Naive thymus-derived CD4-positive, alpha-beta T cell (primary cell): ENCODE measurements at regions not wholly inside any gene's neighbourhood (a gene's known extent, or its start where the extent isn't known, plus 50 kb on each side); places are given as distances from the start of the nearest gene placed in this dataset.
A peak's percentile ranks its signal among the peaks of the same experiment; 100 is the strongest.

Experiments used
- ATAC-seq: fragments of 150-1000 bp; cut with Tn5 transposase; 2 replicates; pipeline ENCODE4 v1.10.0; 2021; ENCODE audit warnings: mild to moderate bottlenecking, moderate library complexity
- CTCF ChIA-PET: fragments of 350-600 bp; sonication (Branson Sonifier 250); formaldehyde crosslinking; loops from one replicate; lab custom pipeline; 2021; ENCODE audit warnings: antibody characterized with exemption; lab: Charles Lee
- POLR2A ChIA-PET: fragments of 350-600 bp; sonication (Branson Sonifier 250); formaldehyde crosslinking; loops from one replicate; lab custom pipeline; 2021; ENCODE audit warnings: antibody characterized with exemption, inconsistent platforms; lab: Charles Lee
- DNase-seq, 9 donors: peaks; one replicate each; pipeline versions ENCODE4 v3.0.0 to v3.0.0-alpha.2; 2020 to 2022; ENCODE audit warnings: mixed read lengths in 1 of 9
- H3K27ac ChIP-seq: one replicate; pipeline ENCODE4 v1.7.0; 2013; ENCODE audit warnings: mild to moderate bottlenecking, low read depth, low read length, moderate library complexity
- H3K27me3 ChIP-seq, 2 donors: one replicate each; pipeline ENCODE4 v1.7.0; 2013; ENCODE audit warnings: low read length in 2 of 2, mild to moderate bottlenecking in 2 of 2, moderate library complexity in 2 of 2; ENCODE audit not compliant: control insufficient read depth in 2 of 2, insufficient read depth in 2 of 2
- H3K36me3 ChIP-seq, 3 experiments: 1 replicate in 2 of 3; 2 replicates in 1 of 3; pipeline ENCODE4 v1.7.0; 2013; ENCODE audit warnings: low read length in 3 of 3, mild to moderate bottlenecking in 3 of 3, moderate library complexity in 1 of 3; ENCODE audit not compliant: insufficient read depth in 3 of 3, control insufficient read depth in 2 of 3
- H3K4me1 ChIP-seq, 2 donors: one replicate each; pipeline ENCODE4 v1.7.0; 2013; ENCODE audit warnings: low read length in 2 of 2, mild to moderate bottlenecking in 2 of 2, moderate library complexity in 1 of 2; ENCODE audit not compliant: control insufficient read depth in 2 of 2, insufficient read depth in 2 of 2
- H3K4me3 ChIP-seq: 2 replicates; pipeline ENCODE4 v1.7.0; 2013; ENCODE audit warnings: mild to moderate bottlenecking, low read length
- H3K9me3 ChIP-seq, 3 experiments: 1 replicate in 2 of 3; 2 replicates in 1 of 3; pipeline ENCODE4 v1.7.0; 2013; ENCODE audit warnings: low read length in 3 of 3; ENCODE audit not compliant: control insufficient read depth in 2 of 3
- H3K27ac Mint-ChIP-seq, 9 donors: one replicate each; pipeline ENCODE4 v1.8.0; 2020 to 2022; ENCODE audit warnings: mixed read lengths in 9 of 9, mild to moderate bottlenecking in 8 of 9, moderate library complexity in 5 of 9, inconsistent platforms in 2 of 9
- H3K27me3 Mint-ChIP-seq, 5 donors: one replicate each; pipeline ENCODE4 v1.8.0; 2021 to 2022; ENCODE audit warnings: mixed read lengths in 5 of 5, mild to moderate bottlenecking in 1 of 5
- H3K36me3 Mint-ChIP-seq, 5 donors: one replicate each; pipeline ENCODE4 v1.8.0; 2020 to 2022; ENCODE audit warnings: mixed read lengths in 5 of 5, mild to moderate bottlenecking in 3 of 5, inconsistent platforms in 1 of 5
- H3K4me1 Mint-ChIP-seq, 7 donors: one replicate each; pipeline ENCODE4 v1.8.0; 2020 to 2022; ENCODE audit warnings: mixed read lengths in 7 of 7, mild to moderate bottlenecking in 3 of 7, inconsistent platforms in 1 of 7
- H3K4me3 Mint-ChIP-seq, 10 donors: one replicate each; pipeline ENCODE4 v1.8.0; 2020 to 2022; ENCODE audit warnings: mild to moderate bottlenecking in 10 of 10, mixed read lengths in 10 of 10, moderate library complexity in 6 of 10, inconsistent platforms in 2 of 10
- H3K9me3 Mint-ChIP-seq, 11 donors: one replicate each; pipeline ENCODE4 v1.8.0; 2020 to 2022; ENCODE audit warnings: mixed read lengths in 11 of 11, mild to moderate bottlenecking in 4 of 11, inconsistent platforms in 1 of 11, moderate library complexity in 1 of 11
- intact Hi-C, 2 donors: fragments of 100-400 bp; cut with micrococcal nuclease; formaldehyde crosslinking; loops; one replicate each; pipeline ENCODE4 v1.15.1; 2023

- no peaks in the 10 kb centered on the region for H3K27me3 ChIP-seq
- H3K4me1 ChIP-seq, result no peaks in the 10 kb centered on the region
- Mint-ChIP-seq H3K27me3 (peaks cover 6 to 15% (median 9%) of the 10 kb centered on the region in 5 donors), H3K4me3 (no peak overlapping the region), H3K36me3 (no peaks in the 10 kb centered on the region), H3K9me3 (no peaks in the 10 kb centered on the region), H3K4me1 (peaks cover 8 to 15% (median 10%) of the 10 kb centered on the region in 7 donors), H3K27ac (peak overlapping the region in 1 of 9 donors; percentile 59)
- H3K36me3 ChIP-seq, result no peaks in the 10 kb centered on the region
- POLR2A ChIA-PET, result no interaction called here
- no peak overlapping the region for H3K4me3 ChIP-seq
- ATAC-seq, result no peak
- no peaks in the 10 kb centered on the region for H3K9me3 ChIP-seq
- DNase-seq, result no peak
- no peak overlapping the region for H3K27ac ChIP-seq
- intact Hi-C loops, result no loop called here
- CTCF ChIA-PET, result no interaction called here
These were observed 62.8 kb upstream of the COL13A1 start for GRCh38 chr10:69738858-69739435.

GRCh38 chr10:69739634-69740033, 62.1 kb upstream of the COL13A1 start:
- ATAC-seq, result no peak
- Mint-ChIP-seq H3K27ac (no peak overlapping the region), H3K27me3 (peaks cover 6 to 15% (median 13%) of the 10 kb centered on the region in 5 donors), H3K4me3 (no peak overlapping the region), H3K4me1 (peaks cover 2 to 8% (median 4%) of the 10 kb centered on the region in 7 donors), H3K9me3 (no peaks in the 10 kb centered on the region), H3K36me3 (no peaks in the 10 kb centered on the region)
- no peak for DNase-seq
- no peaks in the 10 kb centered on the region for H3K27me3 ChIP-seq
- CTCF ChIA-PET, result no interaction called here
- no peak overlapping the region for H3K4me3 ChIP-seq
- intact Hi-C loops, result no loop called here
- POLR2A ChIA-PET, result no interaction called here
- H3K9me3 ChIP-seq, result no peaks in the 10 kb centered on the region
- H3K36me3 ChIP-seq, result no peaks in the 10 kb centered on the region
- H3K27ac ChIP-seq, result no peak overlapping the region
- no peaks in the 10 kb centered on the region for H3K4me1 ChIP-seq

- Mint-ChIP-seq H3K9me3 (no peaks in the 10 kb centered on the region), H3K4me1 (peaks cover 0 to 5% (median 0%) of the 10 kb centered on the region in 7 donors), H3K36me3 (no peaks in the 10 kb centered on the region), H3K27ac (no peak overlapping the region), H3K27me3 (peaks cover 7 to 16% (median 14%) of the 10 kb centered on the region in 5 donors), H3K4me3 (no peak overlapping the region)
- Histone ChIP-seq H3K36me3 (no peaks in the 10 kb centered on the region), H3K4me3 (no peak overlapping the region), H3K4me1 (no peaks in the 10 kb centered on the region), H3K27me3 (no peaks in the 10 kb centered on the region), H3K9me3 (no peaks in the 10 kb centered on the region), H3K27ac (no peak overlapping the region)
- DNase-seq (no peak), ATAC-seq (no peak)
- ChIA-PET CTCF (no interaction called here), POLR2A (no interaction called here)
- intact Hi-C loops, result no loop called here
These were observed 61.6 kb upstream of the COL13A1 start for GRCh38 chr10:69740126-69740525.

GRCh38 chr10:69741252-69741651, 60.5 kb upstream of the COL13A1 start:
- ChIA-PET POLR2A (no interaction called here), CTCF (no interaction called here)
- Histone ChIP-seq H3K9me3 (no peaks in the 10 kb centered on the region), H3K27ac (no peak overlapping the region), H3K36me3 (no peaks in the 10 kb centered on the region), H3K4me3 (no peak overlapping the region), H3K27me3 (no peaks in the 10 kb centered on the region), H3K4me1 (no peaks in the 10 kb centered on the region)
- ATAC-seq (no peak), DNase-seq (no peak)
- H3K27ac Mint-ChIP-seq, result no peak overlapping the region
- H3K9me3 Mint-ChIP-seq, result no peaks in the 10 kb centered on the region
- peaks cover 7 to 20% (median 13%) of the 10 kb centered on the region in 5 donors for H3K27me3 Mint-ChIP-seq
- intact Hi-C loops, result no loop called here
- H3K4me1 Mint-ChIP-seq, result no peaks in the 10 kb centered on the region
- no peak overlapping the region for H3K4me3 Mint-ChIP-seq
- no peaks in the 10 kb centered on the region for H3K36me3 Mint-ChIP-seq

- Mint-ChIP-seq H3K27ac (no peak overlapping the region), H3K27me3 (peaks cover 7 to 25% (median 13%) of the 10 kb centered on the region in 5 donors), H3K9me3 (no peaks in the 10 kb centered on the region), H3K4me3 (no peak overlapping the region), H3K36me3 (no peaks in the 10 kb centered on the region), H3K4me1 (no peaks in the 10 kb centered on the region)
- ChIA-PET POLR2A (no interaction called here), CTCF (no interaction called here)
- ATAC-seq (no peak), DNase-seq (no peak)
- Histone ChIP-seq H3K36me3 (no peaks in the 10 kb centered on the region), H3K9me3 (no peaks in the 10 kb centered on the region), H3K4me1 (no peaks in the 10 kb centered on the region), H3K27me3 (no peaks in the 10 kb centered on the region), H3K4me3 (no peak overlapping the region), H3K27ac (no peak overlapping the region)
- intact Hi-C loops, result no loop called here
These were observed 59.9 kb upstream of the COL13A1 start for GRCh38 chr10:69741671-69742355.

- Mint-ChIP-seq H3K27ac (no peak overlapping the region), H3K36me3 (no peaks in the 10 kb centered on the region)
- H3K36me3 ChIP-seq, result no peaks in the 10 kb centered on the region
These were observed 59.4 kb upstream of the COL13A1 start for GRCh38 chr10:69742356-69742695.

More at GRCh38 chr10:69742356-69742695, 59.4 kb upstream of the COL13A1 start:
- Mint-ChIP-seq H3K4me3 (no peak overlapping the region), H3K9me3 (no peaks in the 10 kb centered on the region), H3K4me1 (no peaks in the 10 kb centered on the region), H3K27me3 (peaks cover 7 to 25% (median 13%) of the 10 kb centered on the region in 5 donors)
- intact Hi-C loops, result no loop called here
- ChIA-PET CTCF (no interaction called here), POLR2A (no interaction called here)
- H3K27ac ChIP-seq, result no peak overlapping the region
- H3K27me3 ChIP-seq, result no peaks in the 10 kb centered on the region
- DNase-seq (no peak), ATAC-seq (no peak)
- H3K4me1 ChIP-seq, result no peaks in the 10 kb centered on the region
- no peak overlapping the region for H3K4me3 ChIP-seq
- no peaks in the 10 kb centered on the region for H3K9me3 ChIP-seq
